Liver (tissue), 8 donors: ENCODE measurements at regions not wholly inside any gene's neighbourhood (a gene's known extent, or its start where the extent isn't known, plus 50 kb on each side); places are given as distances from the start of the nearest gene placed in this dataset.

Experiments
- DNase-seq: peaks from one replicate; pipeline ENCODE4 v3.0.0-alpha.2; 2017; ENCODE audit warnings: low spot score
- H3K27ac ChIP-seq, 2 donors: one replicate each; pipeline ENCODE4 v1.7.0; 2013; ENCODE audit warnings: inconsistent platforms in 2 of 2, low read length in 2 of 2, control low read depth in 1 of 2, low read depth in 1 of 2, mild to moderate bottlenecking in 1 of 2
- H3K27me3 ChIP-seq, 4 donors: one replicate each; pipeline versions ENCODE4 v1.6.1 to v1.7.0; 2013; ENCODE audit warnings: low read length in 3 of 4, inconsistent platforms in 1 of 4, mild to moderate bottlenecking in 1 of 4, moderate library complexity in 1 of 4; ENCODE audit not compliant: control insufficient read depth in 4 of 4, insufficient read depth in 4 of 4
- H3K36me3 ChIP-seq, 4 donors: one replicate each; pipeline versions ENCODE4 v1.6.1 to v1.7.0; 2013; ENCODE audit warnings: low read length in 3 of 4, mild to moderate bottlenecking in 3 of 4, low read depth in 1 of 4, moderate library complexity in 1 of 4; ENCODE audit not compliant: control insufficient read depth in 4 of 4, insufficient read depth in 3 of 4
- H3K4me1 ChIP-seq, 4 donors: one replicate each; pipeline versions ENCODE4 v1.6.1 to v1.7.0; 2013; ENCODE audit warnings: low read length in 3 of 4, mild to moderate bottlenecking in 3 of 4, moderate library complexity in 1 of 4; ENCODE audit not compliant: control insufficient read depth in 4 of 4, insufficient read depth in 4 of 4
- H3K4me3 ChIP-seq, 3 donors: one replicate each; pipeline versions ENCODE4 v1.6.1 to v1.7.0; 2013; ENCODE audit warnings: low read length in 3 of 3, control low read depth in 1 of 3, low read depth in 1 of 3, mild to moderate bottlenecking in 1 of 3
- H3K9ac ChIP-seq, 2 donors: one replicate each; pipeline ENCODE4 v1.7.0; 2013; ENCODE audit warnings: low read length in 2 of 2, mild to moderate bottlenecking in 2 of 2, moderate library complexity in 2 of 2, control low read depth in 1 of 2, low read depth in 1 of 2
- H3K9me3 ChIP-seq, 4 donors: one replicate each; pipeline versions ENCODE4 v1.6.1 to v1.7.0; 2013; ENCODE audit warnings: low read length in 3 of 4; ENCODE audit not compliant: control insufficient read depth in 4 of 4
- ATF3 ChIP-seq: IDR thresholded peaks from 2 replicates; pipeline ENCODE4 v1.6.1; 2016; ENCODE audit warnings: antibody characterized with exemption
- CTCF ChIP-seq: fragments of 150-350 bp; IDR thresholded peaks from 2 replicates; pipeline ENCODE4 v1.5.1; 2017; ENCODE audit warnings: improper control_type of control experiment, low read depth, low read length; ENCODE audit not compliant: missing input control
- EGR1 ChIP-seq, 2 donors: IDR thresholded peaks; 2 replicates each; pipeline ENCODE4 v1.6.1; 2016 to 2018; ENCODE audit warnings: antibody characterized with exemption in 2 of 2, low read depth in 2 of 2
- FOXA1 ChIP-seq: IDR thresholded peaks from 2 replicates; pipeline ENCODE4 v1.6.1; 2016; ENCODE audit warnings: antibody characterized with exemption
- FOXA2 ChIP-seq: IDR thresholded peaks from 2 replicates; pipeline ENCODE4 v1.6.1; 2016; ENCODE audit warnings: antibody characterized with exemption
- GABPA ChIP-seq, 2 donors: IDR thresholded peaks in 1 of 2; conservative IDR thresholded peaks in 1 of 2; 2 replicates each; pipeline ENCODE4 v1.6.1; 2016; ENCODE audit warnings: antibody characterized with exemption in 2 of 2, mild to moderate bottlenecking in 1 of 2, moderate library complexity in 1 of 2
- HNF4A ChIP-seq, 2 donors: conservative IDR thresholded peaks; 2 replicates each; pipeline ENCODE4 v1.6.1; 2016; ENCODE audit warnings: antibody characterized with exemption in 2 of 2, mild to moderate bottlenecking in 2 of 2
- HNF4G ChIP-seq: IDR thresholded peaks from 2 replicates; pipeline ENCODE4 v1.6.1; 2016; ENCODE audit warnings: antibody characterized with exemption
- JUND ChIP-seq, 2 donors: IDR thresholded peaks; 2 replicates each; pipeline ENCODE4 v1.6.1; 2016; ENCODE audit warnings: antibody characterized with exemption in 2 of 2
- MAX ChIP-seq: IDR thresholded peaks from 2 replicates; pipeline ENCODE4 v1.6.1; 2016; ENCODE audit warnings: antibody characterized with exemption
- NR2F2 ChIP-seq: IDR thresholded peaks from 2 replicates; pipeline ENCODE4 v1.6.1; 2016; ENCODE audit warnings: antibody characterized with exemption
- REST ChIP-seq: IDR thresholded peaks from 2 replicates; pipeline ENCODE4 v1.6.1; 2016; ENCODE audit warnings: antibody characterized with exemption, mild to moderate bottlenecking
- RXRA ChIP-seq, 2 donors: IDR thresholded peaks; 2 replicates each; pipeline ENCODE4 v1.6.1; 2017 to 2018; ENCODE audit warnings: antibody characterized with exemption in 2 of 2, mild to moderate bottlenecking in 1 of 2
- SP1 ChIP-seq: IDR thresholded peaks from 2 replicates; pipeline ENCODE4 v1.6.1; 2018; ENCODE audit warnings: antibody characterized with exemption, mild to moderate bottlenecking
- TAF1 ChIP-seq: conservative IDR thresholded peaks from 2 replicates; pipeline ENCODE4 v1.6.1; 2016; ENCODE audit warnings: antibody characterized with exemption, mild to moderate bottlenecking
- YY1 ChIP-seq: IDR thresholded peaks from 2 replicates; pipeline ENCODE4 v1.6.1; 2016; ENCODE audit warnings: antibody characterized with exemption, mild to moderate bottlenecking
- WGBS: extraction: QIAGEN DNeasy Blood & Tissue Kit; methylation state at CpG from one replicate; pipeline ENCODE4 v1.1.7; 2013; 5-methylcytosine and 5-hydroxymethylcytosine counted together
- donor health status: healthy.
- donor health status: healthy.
- donor health status: healthy.
- donor health status: healthy.
- donor health status: healthy.

- WGBS, result 76% methylated on average over 2 of the region's 2 CpGs
- Histone ChIP-seq H3K4me3 (no peak overlapping the region), H3K27ac (no peak overlapping the region), H3K27me3 (no peaks in the 10 kb centered on the region), H3K9ac (no peak overlapping the region), H3K36me3 (no peaks in the 10 kb centered on the region), H3K9me3 (peaks cover 0 to 4% (median 0%) of the 10 kb centered on the region in 4 donors), H3K4me1 (peaks cover 0 to 3% (median 0%) of the 10 kb centered on the region in 4 donors)
- TF ChIP-seq JUND (IDR thresholded peaks at IDR 0.05) (no peak), HNF4A (conservative IDR thresholded peaks at IDR 0.05) (no peak), EGR1 (IDR thresholded peaks at IDR 0.05; ENCODE audit: low read depth in 2 of 2) (no peak), FOXA1 (no peak), YY1 (no peak), SP1 (no peak), HNF4G (no peak), NR2F2 (no peak), MAX (no peak), GABPA (IDR thresholded peaks at IDR 0.05 in 1 of 2, conservative IDR thresholded peaks at IDR 0.05 in 1 of 2) (no peak), CTCF (no peak), RXRA (IDR thresholded peaks at IDR 0.05) (no peak), REST (no peak), TAF1 (no peak)
- no peak for DNase-seq
Observed at GRCh38 chrX:57752866-57753265, 72.8 kb upstream of the NLRP2B start.

- Histone ChIP-seq H3K9me3 (no peaks in the 10 kb centered on the region), H3K27me3 (no peaks in the 10 kb centered on the region), H3K4me1 (no peaks in the 10 kb centered on the region), H3K27ac (no peak overlapping the region), H3K4me3 (no peak overlapping the region), H3K36me3 (no peaks in the 10 kb centered on the region), H3K9ac (no peak overlapping the region)
- 70% methylated on average over 2 of the region's 2 CpGs for WGBS
- no peak for DNase-seq
- no peak for TF ChIP-seq GABPA (IDR thresholded peaks at IDR 0.05 in 1 of 2, conservative IDR thresholded peaks at IDR 0.05 in 1 of 2)
- TF ChIP-seq HNF4A (conservative IDR thresholded peaks at IDR 0.05), result no peak
- TF ChIP-seq HNF4G, result no peak
- no peak for TF ChIP-seq YY1
- TF ChIP-seq JUND (IDR thresholded peaks at IDR 0.05), result no peak
- no peak for TF ChIP-seq FOXA2
- no peak for TF ChIP-seq ATF3
- no peak for TF ChIP-seq NR2F2
Observed at GRCh38 chrX:57741107-57741506, 61.0 kb upstream of the NLRP2B start.
